Keratinocyte (primary cell): ENCODE measurements at regions not wholly inside any gene's neighbourhood (a gene's known extent, or its start where the extent isn't known, plus 50 kb on each side); places are given as distances from the start of the nearest gene placed in this dataset.

Experiments
- DNase-seq: peaks from one replicate; pipeline ENCODE4 v3.0.0-alpha.2; 2011; ENCODE audit warnings: low read depth, missing footprints, low spot score
- FAIRE-seq: peaks from 2 replicates; lab custom pipeline; 2011; peaks lifted over from hg19 to GRCh38; lab: Jason Lieb, UNC
- H2AFZ ChIP-seq: 2 replicates; pipeline ENCODE4 v1.6.0; 2012; ENCODE audit warnings: low read length, control low read depth, inconsistent platforms; ENCODE audit not compliant: control insufficient read depth
- H3K27ac ChIP-seq: 2 replicates; pipeline ENCODE4 v1.5.1; 2011; ENCODE audit warnings: low read length; ENCODE audit not compliant: control insufficient read depth, insufficient read depth
- H3K27me3 ChIP-seq: 3 replicates; pipeline ENCODE4 v1.6.0; 2011; ENCODE audit warnings: low read length; ENCODE audit not compliant: control insufficient read depth, insufficient read depth; ENCODE audit errors: extremely low read depth
- H3K36me3 ChIP-seq, 2 experiments: 2 replicates in 1 of 2; 3 replicates in 1 of 2; pipeline ENCODE4 v1.5.1; 2011; ENCODE audit warnings: low read length in 2 of 2, mild to moderate bottlenecking in 1 of 2; ENCODE audit not compliant: control insufficient read depth in 2 of 2, insufficient read depth in 2 of 2; ENCODE audit errors: extremely low read depth in 1 of 2
- H3K4me1 ChIP-seq: 3 replicates; pipeline ENCODE4 v1.5.1; 2011; ENCODE audit warnings: low read length; ENCODE audit not compliant: control insufficient read depth, insufficient read depth; ENCODE audit errors: extremely low read depth
- H3K4me2 ChIP-seq: 3 replicates; pipeline ENCODE4 v1.6.0; 2011; ENCODE audit warnings: low read depth, low read length; ENCODE audit not compliant: control insufficient read depth, insufficient read depth; ENCODE audit errors: extremely low read depth
- H3K4me3 ChIP-seq, 3 experiments: fragments of 200-600 bp in 1 of 3; sonication (generic) in 1 of 3; 2 replicates in 2 of 3; 3 replicates in 1 of 3; pipeline ENCODE4 v1.5.1; 2011 to 2016; ENCODE audit warnings: low read length in 3 of 3, mild to moderate bottlenecking in 3 of 3, control low read depth in 2 of 3, inconsistent platforms in 1 of 3, low read depth in 1 of 3, mixed read lengths in 1 of 3, mixed run types in 1 of 3, moderate library complexity in 1 of 3; ENCODE audit not compliant: control insufficient read depth in 2 of 3, insufficient read depth in 2 of 3; ENCODE audit errors: extremely low read depth in 1 of 3
- H3K79me2 ChIP-seq: 2 replicates; pipeline ENCODE4 v1.6.0; 2012; ENCODE audit warnings: low read length; ENCODE audit not compliant: control insufficient read depth, insufficient read depth
- H3K9ac ChIP-seq: 3 replicates; pipeline ENCODE4 v1.6.0; 2011; ENCODE audit warnings: low read length; ENCODE audit not compliant: control insufficient read depth, insufficient read depth; ENCODE audit errors: extremely low read depth
- H3K9me1 ChIP-seq: 3 replicates; pipeline ENCODE4 v1.6.0; 2011; ENCODE audit warnings: low read length; ENCODE audit not compliant: control insufficient read depth, insufficient read depth; ENCODE audit errors: extremely low read depth
- H3K9me3 ChIP-seq: 2 replicates; pipeline ENCODE4 v1.5.1; 2012; ENCODE audit warnings: low read depth, low read length; ENCODE audit not compliant: control insufficient read depth
- H4K20me1 ChIP-seq: 3 replicates; pipeline ENCODE4 v1.6.0; 2011; ENCODE audit warnings: low read length; ENCODE audit not compliant: control insufficient read depth, insufficient read depth; ENCODE audit errors: extremely low read depth
- EZH2 ChIP-seq: IDR thresholded peaks from one replicate; pipeline ENCODE4 v1.6.1; 2012; ENCODE audit warnings: inconsistent platforms, mild to moderate bottlenecking, low read length, moderate library complexity
- dilution Hi-C: fragments of 300-500 bp; cut with MboI; formaldehyde crosslinking; loops from one replicate; pipeline ENCODE4 v1.7.0; 2020; ENCODE audit warnings: low sequenced_read_pairs; ENCODE audit not compliant: extremely low pct_ligation_motif_present
- TF ChIP-seq, protein P1 (sequence below), 3 experiments: IDR thresholded peaks in 1 of 3; conservative IDR thresholded peaks in 1 of 3; optimal IDR thresholded peaks in 1 of 3; 2 replicates in 2 of 3; 3 replicates in 1 of 3; pipeline versions ENCODE3 to v1.5.1; 2011; ENCODE audit warnings: low read length in 3 of 3, mild to moderate bottlenecking in 3 of 3, moderate library complexity in 2 of 3, control low read depth in 1 of 3, inconsistent platforms in 1 of 3; ENCODE audit not compliant: insufficient read depth in 2 of 3; ENCODE audit errors: extremely low read depth in 1 of 3

DNA sequence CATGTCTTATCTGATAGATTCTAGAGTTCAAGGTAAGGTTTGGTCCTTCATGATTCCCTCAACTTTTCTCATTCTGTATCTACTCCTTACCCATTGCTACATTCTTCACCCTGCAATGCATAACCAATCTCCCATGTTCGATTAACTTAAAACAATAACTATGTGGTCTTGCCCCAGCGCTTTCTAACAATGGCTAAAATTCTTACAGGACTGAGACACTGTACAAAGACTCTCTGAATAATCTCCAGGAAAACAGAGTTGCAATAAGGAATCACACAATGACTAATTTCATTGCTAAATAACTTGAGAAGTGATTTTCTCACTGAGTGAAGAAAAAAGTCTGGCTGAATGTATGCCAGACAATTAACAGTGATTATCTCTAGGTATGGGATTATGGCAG is 69.6 kb upstream of the FAM174B start:
- no peak for FAIRE-seq

DNA sequence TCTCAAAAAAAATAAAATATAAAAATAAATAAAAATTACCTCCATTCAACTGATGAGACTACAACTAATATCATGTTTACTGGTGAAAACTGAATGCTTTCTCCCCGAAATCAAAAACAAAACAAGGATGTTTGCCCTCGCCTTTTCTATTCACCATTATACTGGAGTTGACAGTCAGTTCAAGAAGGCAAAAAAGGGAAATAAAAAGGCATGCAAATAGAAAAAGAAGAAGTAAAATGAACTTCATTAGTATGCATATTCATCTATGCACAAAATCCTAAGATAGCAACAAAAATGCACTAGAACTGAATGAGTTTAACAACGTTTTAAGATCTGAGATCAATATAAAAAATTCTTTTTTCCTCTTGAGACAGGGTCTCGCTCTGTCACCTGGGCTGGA is 72.7 kb upstream of the FAM174B start:
- TF ChIP-seq, protein P1, sequence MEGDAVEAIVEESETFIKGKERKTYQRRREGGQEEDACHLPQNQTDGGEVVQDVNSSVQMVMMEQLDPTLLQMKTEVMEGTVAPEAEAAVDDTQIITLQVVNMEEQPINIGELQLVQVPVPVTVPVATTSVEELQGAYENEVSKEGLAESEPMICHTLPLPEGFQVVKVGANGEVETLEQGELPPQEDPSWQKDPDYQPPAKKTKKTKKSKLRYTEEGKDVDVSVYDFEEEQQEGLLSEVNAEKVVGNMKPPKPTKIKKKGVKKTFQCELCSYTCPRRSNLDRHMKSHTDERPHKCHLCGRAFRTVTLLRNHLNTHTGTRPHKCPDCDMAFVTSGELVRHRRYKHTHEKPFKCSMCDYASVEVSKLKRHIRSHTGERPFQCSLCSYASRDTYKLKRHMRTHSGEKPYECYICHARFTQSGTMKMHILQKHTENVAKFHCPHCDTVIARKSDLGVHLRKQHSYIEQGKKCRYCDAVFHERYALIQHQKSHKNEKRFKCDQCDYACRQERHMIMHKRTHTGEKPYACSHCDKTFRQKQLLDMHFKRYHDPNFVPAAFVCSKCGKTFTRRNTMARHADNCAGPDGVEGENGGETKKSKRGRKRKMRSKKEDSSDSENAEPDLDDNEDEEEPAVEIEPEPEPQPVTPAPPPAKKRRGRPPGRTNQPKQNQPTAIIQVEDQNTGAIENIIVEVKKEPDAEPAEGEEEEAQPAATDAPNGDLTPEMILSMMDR (optimal IDR thresholded peaks at IDR 0.05 in 1 of 3, IDR thresholded peaks at IDR 0.05 in 1 of 3, conservative IDR thresholded peaks at IDR 0.05 in 1 of 3; ENCODE audit: extremely low read depth in 1 of 3, insufficient read depth in 2 of 3, low read length in 3 of 3): no peak
- no peak for TF ChIP-seq EZH2
- Histone ChIP-seq H3K79me2 (no peaks in the 10 kb centered on the region), H3K4me2 (no peak overlapping the region), H3K9me1 (no peaks in the 10 kb centered on the region), H3K27ac (no peak overlapping the region), H2AFZ (no peak overlapping the region), H3K36me3 (no peaks in the 10 kb centered on the region), H3K27me3 (no peaks in the 10 kb centered on the region), H3K9ac (no peak overlapping the region), H4K20me1 (no peaks in the 10 kb centered on the region), H3K4me3 (no peak overlapping the region), H3K4me1 (no peaks in the 10 kb centered on the region), H3K9me3 (no peaks in the 10 kb centered on the region)
- FAIRE-seq (no peak), DNase-seq (no peak)
- dilution Hi-C loops: no loop called here

More for the DNA sequence above, 69.6 kb upstream of the FAM174B start:
- no peaks in the 10 kb centered on the region for H3K9me1 ChIP-seq
- H3K36me3 ChIP-seq: no peaks in the 10 kb centered on the region
- H3K4me2 ChIP-seq: no peak overlapping the region
- H3K9ac ChIP-seq: no peak overlapping the region
- no peak for DNase-seq
- H3K4me1 ChIP-seq: no peaks in the 10 kb centered on the region
- no peaks in the 10 kb centered on the region for H3K9me3 ChIP-seq
- no peaks in the 10 kb centered on the region for H3K27me3 ChIP-seq
- H2AFZ ChIP-seq: no peak overlapping the region
- dilution Hi-C loops: no loop called here
- no peaks in the 10 kb centered on the region for H3K79me2 ChIP-seq
- H3K27ac ChIP-seq: no peak overlapping the region
- TF ChIP-seq EZH2: no peak
- TF ChIP-seq, protein P1 (optimal IDR thresholded peaks at IDR 0.05 in 1 of 3, IDR thresholded peaks at IDR 0.05 in 1 of 3, conservative IDR thresholded peaks at IDR 0.05 in 1 of 3; ENCODE audit: extremely low read depth in 1 of 3, insufficient read depth in 2 of 3, low read length in 3 of 3): no peak
- no peak overlapping the region for H3K4me3 ChIP-seq
- H4K20me1 ChIP-seq: no peaks in the 10 kb centered on the region
